Heart left ventricle (tissue), 16 donors: ENCODE measurements at regions not wholly inside any gene's neighbourhood (a gene's known extent, or its start where the extent isn't known, plus 50 kb on each side); places are given as distances from the start of the nearest gene placed in this dataset.
A peak's percentile ranks its signal among the peaks of the same experiment; 100 is the strongest.

Experiments used
- ATAC-seq, 4 donors: fragments of 200-7000 bp; cut with Tn5 transposase; one replicate each; pipeline ENCODE4 v1.9.1; 2020 to 2022; ENCODE audit warnings: moderate library complexity in 4 of 4, mild to moderate bottlenecking in 3 of 4, moderate number of reproducible peaks in 1 of 4
- DNase-seq, 5 donors: peaks; one replicate each; pipeline ENCODE4 v3.0.0-alpha.2; 2020
- H3K27ac ChIP-seq, 12 donors: fragments of 200-600 bp; sonication (generic) in 4 of 12; one replicate each; pipeline versions ENCODE4 v1.5.0 to v1.8.0; 2016 to 2022; ENCODE audit warnings: mild to moderate bottlenecking in 2 of 12
- H3K27me3 ChIP-seq, 9 donors: fragments of 200-600 bp; sonication (generic) in 2 of 9; one replicate each; pipeline versions ENCODE4 v1.5.1 to v1.8.0; 2016 to 2022; ENCODE audit warnings: mild to moderate bottlenecking in 3 of 9
- H3K36me3 ChIP-seq, 9 donors: fragments of 200-600 bp; sonication (generic) in 2 of 9; one replicate each; pipeline versions ENCODE4 v1.5.0 to v1.8.0; 2018 to 2022; ENCODE audit warnings: mild to moderate bottlenecking in 2 of 9
- H3K4me1 ChIP-seq, 12 donors: fragments of 200-600 bp; sonication (generic) in 4 of 12; one replicate each; pipeline versions ENCODE4 v1.5.0 to v1.8.0; 2016 to 2022; ENCODE audit warnings: mild to moderate bottlenecking in 3 of 12
- H3K4me3 ChIP-seq, 12 donors: fragments of 200-600 bp; sonication (generic) in 4 of 12; one replicate each; pipeline versions ENCODE4 v1.5.0 to v1.8.0; 2017 to 2022; ENCODE audit warnings: mild to moderate bottlenecking in 9 of 12, moderate library complexity in 4 of 12
- H3K9me3 ChIP-seq, 12 donors: fragments of 200-600 bp; sonication (generic) in 4 of 12; one replicate each; pipeline versions ENCODE4 v1.5.0 to v1.8.0; 2016 to 2022; ENCODE audit warnings: mild to moderate bottlenecking in 1 of 12
- POLR2A ChIP-seq, 2 donors: fragments of 450-650 bp; IDR thresholded peaks; one replicate each; pipeline ENCODE4 v1.6.1; 2017; ENCODE audit warnings: antibody characterized with exemption in 2 of 2, mild to moderate bottlenecking in 2 of 2, moderate library complexity in 2 of 2
- WGBS, 4 donors: extraction: QIAGEN DNeasy Blood & Tissue Kit in 2 of 4; methylation state at CpG; one replicate each; pipeline versions ENCODE4 v1.1.5 to v1.1.7; 2013 to 2018; 5-methylcytosine and 5-hydroxymethylcytosine counted together
- intact Hi-C, 10 donors: fragments of 100-400 bp; cut with DNase I; formaldehyde crosslinking; loops; one replicate each; pipeline versions ENCODE4 v1.11.1 to v1.14.2; 2022
- TF ChIP-seq, protein P1 (sequence below), 12 donors: fragments of 200-600 bp; sonication (generic) in 4 of 12; IDR thresholded peaks; one replicate each; pipeline versions ENCODE4 v1.5.0 to v1.8.0; 2018 to 2022; ENCODE audit warnings: antibody characterized with exemption in 12 of 12, mild to moderate bottlenecking in 5 of 12
- donor health status: ischemic (EF 13 %, LVEDD 7.1; RV severe dilation, severe dysfunction).
- donor health status: healthy with polysubstance abuse.
- donor health status: DM: no; HTN: yes; CAD: no.
- donor health status: DM: no; HTN: no; CAD: no.
- donor health status: ischemic (EF 25% LVEDD 6.9; RV normal size, moderate dysfunction).
- donor health status: ischemic (EF 25% LVEDD 5.7; RV mildly dilated, moderate dysfunction).
- donor health status: healthy.
- donor health status: DM: yes; HTN: yes; CAD: no.
- donor health status: ischemic (EF 35%, LVEDD 5.7; RV mildly dilated, moderate dysfunction).
- donor health status: nonischemic (EF 11% LVEDD 7.7; RV severe dilation, severe dysfunction).
- donor health status: DM: yes; HTN: yes; CAD: no.
- donor health status: PGD.
- donor health status: ischemic (EF 29% LVEDD 5.4; RV normal size, mild dysfunction).
- donor health status: nonischemic (EF 23%, LVEDD 6.1; RV moderate dilation, normal function).

DNA sequence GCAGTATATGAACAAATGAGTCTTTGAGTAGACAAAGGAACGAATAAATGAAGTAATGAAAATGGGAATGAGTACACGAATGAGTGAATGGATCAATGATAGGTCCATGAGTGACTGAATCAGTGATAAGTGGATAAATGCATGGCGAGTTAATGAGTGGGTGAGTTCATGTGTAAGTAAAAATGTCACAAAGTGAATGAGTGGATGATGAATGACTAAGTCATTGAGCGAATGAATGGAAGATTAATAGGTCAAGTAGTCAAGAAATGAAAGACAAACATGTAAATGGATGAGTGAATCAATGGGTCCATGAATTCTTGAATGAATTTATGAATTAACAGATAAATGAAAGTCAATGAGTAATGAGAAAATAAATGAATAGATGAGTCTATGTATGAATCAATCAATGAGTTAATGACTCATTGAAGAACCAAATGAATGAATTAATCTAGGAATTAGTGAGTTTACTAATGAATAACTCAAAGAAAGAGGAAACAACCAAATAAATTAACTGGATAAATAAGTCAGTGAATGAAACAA, 97.3 kb upstream of the RTL1 start:
- intact Hi-C loops, result no loop called here
- TF ChIP-seq, protein P1, sequence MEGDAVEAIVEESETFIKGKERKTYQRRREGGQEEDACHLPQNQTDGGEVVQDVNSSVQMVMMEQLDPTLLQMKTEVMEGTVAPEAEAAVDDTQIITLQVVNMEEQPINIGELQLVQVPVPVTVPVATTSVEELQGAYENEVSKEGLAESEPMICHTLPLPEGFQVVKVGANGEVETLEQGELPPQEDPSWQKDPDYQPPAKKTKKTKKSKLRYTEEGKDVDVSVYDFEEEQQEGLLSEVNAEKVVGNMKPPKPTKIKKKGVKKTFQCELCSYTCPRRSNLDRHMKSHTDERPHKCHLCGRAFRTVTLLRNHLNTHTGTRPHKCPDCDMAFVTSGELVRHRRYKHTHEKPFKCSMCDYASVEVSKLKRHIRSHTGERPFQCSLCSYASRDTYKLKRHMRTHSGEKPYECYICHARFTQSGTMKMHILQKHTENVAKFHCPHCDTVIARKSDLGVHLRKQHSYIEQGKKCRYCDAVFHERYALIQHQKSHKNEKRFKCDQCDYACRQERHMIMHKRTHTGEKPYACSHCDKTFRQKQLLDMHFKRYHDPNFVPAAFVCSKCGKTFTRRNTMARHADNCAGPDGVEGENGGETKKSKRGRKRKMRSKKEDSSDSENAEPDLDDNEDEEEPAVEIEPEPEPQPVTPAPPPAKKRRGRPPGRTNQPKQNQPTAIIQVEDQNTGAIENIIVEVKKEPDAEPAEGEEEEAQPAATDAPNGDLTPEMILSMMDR (IDR thresholded peaks at IDR 0.05), result no peak
- TF ChIP-seq POLR2A (IDR thresholded peaks at IDR 0.05), result no peak
- H3K27ac ChIP-seq, result no peak overlapping the region
- DNase-seq, result no peak
- H3K9me3 ChIP-seq, result peaks cover 0 to 5% (median 0%) of the 10 kb centered on the region in 12 donors
- 76 to 78% (median 77%) methylated on average over 4 of the region's 4 CpGs for WGBS, 4 donors
- H3K4me1 ChIP-seq, result peaks cover 0 to 1% (median 0%) of the 10 kb centered on the region in 12 donors
- ATAC-seq, result no peak
- H3K27me3 ChIP-seq, result no peaks in the 10 kb centered on the region
- no peak overlapping the region for H3K4me3 ChIP-seq
- no peaks in the 10 kb centered on the region for H3K36me3 ChIP-seq

DNA sequence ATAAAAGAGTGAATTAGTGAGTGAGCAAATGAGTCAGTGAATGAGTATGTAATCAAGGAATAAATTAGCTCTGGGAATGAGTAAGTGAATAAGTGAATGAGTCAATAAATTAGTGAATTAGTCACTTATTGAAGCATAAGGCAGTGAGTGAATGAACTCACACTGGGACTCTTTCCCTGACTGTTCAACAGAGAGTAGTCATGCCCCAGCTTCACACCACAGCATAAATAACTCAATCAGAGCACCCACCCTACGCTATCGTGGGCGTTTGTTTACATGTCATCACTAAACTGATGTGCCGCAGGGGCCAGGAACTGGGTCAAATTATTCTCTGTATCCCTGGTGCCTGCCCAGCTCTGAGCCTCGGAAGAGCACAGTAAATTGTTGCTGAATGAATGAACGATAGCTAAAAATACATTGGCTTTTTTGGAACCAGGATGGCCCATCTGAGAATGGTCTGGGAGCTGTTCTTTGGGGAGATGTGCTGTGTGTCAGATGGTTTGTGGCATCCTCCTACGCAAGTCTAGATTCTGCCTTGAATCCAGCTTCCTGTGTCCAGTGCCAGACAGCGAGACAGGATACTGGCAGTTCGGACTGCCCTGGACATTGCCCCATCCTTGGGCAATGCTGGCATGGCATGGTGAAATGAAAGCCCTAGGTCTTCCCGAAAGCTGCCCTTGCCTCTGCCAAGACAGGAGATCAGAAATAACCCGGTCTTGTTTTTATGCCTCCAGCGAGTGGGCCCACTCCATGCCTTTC, 98.0 kb upstream of the RTL1 start:
- DNase-seq (peak in 1 of 5 donors; percentile 20), ATAC-seq (peak in 2 of 4 donors; percentile 52 to 71)
- H3K4me3 ChIP-seq, result no peak overlapping the region
- WGBS, 4 donors, result 63 to 81% (median 75%) methylated on average over 12 of the region's 12 CpGs
- intact Hi-C loops, result no loop called here
- H3K27me3 ChIP-seq, result no peaks in the 10 kb centered on the region
- peaks cover 0 to 6% (median 0%) of the 10 kb centered on the region in 12 donors for H3K4me1 ChIP-seq
- H3K27ac ChIP-seq, result no peak overlapping the region
- H3K9me3 ChIP-seq, result no peaks in the 10 kb centered on the region
- H3K36me3 ChIP-seq, result no peaks in the 10 kb centered on the region
- TF ChIP-seq POLR2A (IDR thresholded peaks at IDR 0.05), result no peak
- TF ChIP-seq, protein P1 (IDR thresholded peaks at IDR 0.05), result no peak

DNA sequence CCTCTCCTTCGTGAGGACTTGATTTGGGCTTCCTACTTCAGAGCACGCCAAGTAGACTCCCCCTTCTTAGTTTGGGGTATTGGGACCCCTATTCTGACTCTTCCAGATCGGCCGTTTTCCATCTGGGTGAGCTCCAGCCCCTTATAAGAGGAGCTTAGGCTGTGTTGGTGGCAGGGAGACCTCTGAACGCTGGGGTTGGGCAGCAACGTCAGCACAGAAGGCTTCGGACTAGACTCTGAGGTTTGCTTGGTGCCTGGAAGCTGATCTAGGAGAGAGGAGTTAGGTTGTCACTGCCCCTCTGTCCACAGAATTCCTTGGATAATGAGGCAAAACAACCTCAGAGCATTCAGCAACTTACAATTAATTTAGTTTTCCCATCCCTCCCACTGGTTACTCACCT, 99.2 kb upstream of the RTL1 start:
- WGBS, 4 donors, result 72 to 79% (median 74%) methylated on average over 7 of the region's 7 CpGs
- DNase-seq (no peak), ATAC-seq (no peak)
- TF ChIP-seq, protein P1 (IDR thresholded peaks at IDR 0.05), result no peak
- no peak for TF ChIP-seq POLR2A (IDR thresholded peaks at IDR 0.05)
- Histone ChIP-seq H3K27me3 (no peaks in the 10 kb centered on the region), H3K27ac (no peak overlapping the region), H3K36me3 (no peaks in the 10 kb centered on the region), H3K4me3 (no peak overlapping the region), H3K4me1 (peaks cover 0 to 6% (median 0%) of the 10 kb centered on the region in 12 donors), H3K9me3 (no peaks in the 10 kb centered on the region)
- intact Hi-C loops, result no loop called here

DNA sequence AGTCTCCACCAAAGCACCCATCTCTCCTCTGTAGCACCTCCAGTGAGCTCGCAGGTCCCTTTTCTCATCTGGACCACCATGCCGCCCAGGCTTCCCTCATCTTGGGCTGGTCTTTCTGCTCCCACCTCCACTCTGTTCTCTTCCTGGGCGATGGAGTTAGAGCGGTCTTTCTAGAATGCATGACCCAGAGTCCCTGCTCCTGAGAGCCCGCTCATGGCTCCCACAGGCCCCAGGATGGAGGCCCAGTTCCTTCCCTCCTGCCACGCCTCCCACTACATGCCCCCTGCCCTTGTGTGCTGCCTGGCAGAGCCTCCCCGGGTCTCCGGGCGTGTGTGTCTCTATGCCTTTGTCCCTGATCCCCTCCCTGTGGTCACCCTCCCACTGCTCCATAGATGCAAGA, 100.7 kb upstream of the RTL1 start:
- TF ChIP-seq, protein P1 (IDR thresholded peaks at IDR 0.05), result no peak
- no peak for TF ChIP-seq POLR2A (IDR thresholded peaks at IDR 0.05)
- peak in 1 of 5 donors; percentile 33 for DNase-seq
- no peaks in the 10 kb centered on the region for H3K36me3 ChIP-seq
- H3K27me3 ChIP-seq, result no peaks in the 10 kb centered on the region
- H3K4me1 ChIP-seq, result peaks cover 0 to 6% (median 0%) of the 10 kb centered on the region in 12 donors
- intact Hi-C loops, result no loop called here
- H3K4me3 ChIP-seq, result no peak overlapping the region
- H3K27ac ChIP-seq, result no peak overlapping the region
- WGBS, 4 donors, result 84 to 92% (median 88%) methylated on average over 9 of the region's 9 CpGs
- ATAC-seq, result no peak
- no peaks in the 10 kb centered on the region for H3K9me3 ChIP-seq
